NT2/D1 (cell line): ENCODE measurements at regions not wholly inside any gene's neighbourhood (a gene's known extent, or its start where the extent isn't known, plus 50 kb on each side); places are given as distances from the start of the nearest gene placed in this dataset.

Experiments used
- SUZ12 ChIP-seq: IDR thresholded peaks from 2 replicates; pipeline ENCODE4 v1.6.1; 2011; ENCODE audit not compliant: insufficient read length, insufficient read depth; ENCODE audit errors: extremely low read depth
- YY1 ChIP-seq: IDR thresholded peaks from 2 replicates; pipeline ENCODE4 v1.6.1; 2011; ENCODE audit not compliant: insufficient read length, insufficient read depth
- ZNF274 ChIP-seq: IDR thresholded peaks from 2 replicates; pipeline ENCODE4 v1.6.1; 2011; ENCODE audit warnings: mild to moderate bottlenecking, low read depth, low read length

DNA sequence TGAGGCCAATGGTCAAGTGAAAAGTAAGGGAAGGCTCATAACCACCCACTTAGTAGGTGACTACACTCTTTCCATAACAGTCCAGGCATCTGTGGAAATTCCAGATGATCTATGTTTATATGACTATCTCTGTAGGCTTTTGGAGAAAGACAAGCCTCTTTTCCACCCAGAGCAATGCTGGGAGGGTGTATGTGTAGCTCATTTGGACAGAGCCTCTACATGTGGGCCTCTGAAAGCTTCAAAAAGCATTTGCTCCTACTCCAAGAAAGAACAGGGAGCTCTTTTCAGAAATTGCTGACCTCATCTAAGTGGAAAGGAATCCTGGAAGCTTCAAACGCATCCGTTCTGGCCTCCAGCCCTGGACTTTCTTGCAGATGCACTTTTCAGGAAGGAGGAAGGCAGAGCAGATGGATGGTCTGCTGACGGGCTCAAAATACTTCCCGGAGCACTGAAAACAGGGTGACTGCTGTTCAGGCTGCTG is 308.7 kb downstream of the LRATD1 start:
- TF ChIP-seq SUZ12, result no peak
- TF ChIP-seq YY1, result no peak
- no peak for TF ChIP-seq ZNF274
